Neural progenitor cell (in vitro differentiated cells): ENCODE measurements at regions not wholly inside any gene's neighbourhood (a gene's known extent, or its start where the extent isn't known, plus 50 kb on each side); places are given as distances from the start of the nearest gene placed in this dataset.

Source experiments
- DNase-seq: peaks from one replicate; pipeline ENCODE4 v3.0.0-alpha.2; 2016; ENCODE audit warnings: low spot score
- H2AFZ ChIP-seq: fragments of 200-600 bp; sonication (generic); replicated peaks from 2 replicates; pipeline ENCODE4 v1.6.1; 2016; ENCODE audit warnings: antibody characterized with exemption
- H3F3A ChIP-seq: fragments of 200-600 bp; sonication (generic); 2 replicates; pipeline ENCODE4 v1.6.1; 2016; ENCODE audit warnings: antibody characterized with exemption, low read depth
- H3K27ac ChIP-seq: fragments of 200-600 bp; sonication (generic); 2 replicates; pipeline ENCODE4 v1.5.1; 2016; ENCODE audit warnings: mild to moderate bottlenecking
- H3K27me3 ChIP-seq: fragments of 200-600 bp; sonication (generic); 2 replicates; pipeline ENCODE4 v1.6.1; 2016; ENCODE audit warnings: mild to moderate bottlenecking, moderate library complexity
- H3K36me3 ChIP-seq: fragments of 200-600 bp; sonication (generic); 2 replicates; pipeline ENCODE4 v1.5.1; 2016
- H3K4me1 ChIP-seq: fragments of 200-600 bp; sonication (generic); 2 replicates; pipeline ENCODE4 v1.6.1; 2016; ENCODE audit warnings: mixed run types
- H3K4me2 ChIP-seq: fragments of 200-600 bp; sonication (generic); 2 replicates; pipeline ENCODE4 v1.6.1; 2016
- H3K4me3 ChIP-seq: fragments of 200-600 bp; sonication (generic); 2 replicates; pipeline ENCODE4 v1.5.1; 2016
- H3K79me2 ChIP-seq: fragments of 200-600 bp; sonication (generic); 2 replicates; pipeline ENCODE4 v1.6.1; 2016; ENCODE audit warnings: low read depth
- H3K9ac ChIP-seq: fragments of 200-600 bp; sonication (generic); 2 replicates; pipeline ENCODE4 v1.6.1; 2016
- H3K9me3 ChIP-seq: fragments of 200-600 bp; sonication (generic); 2 replicates; pipeline ENCODE4 v1.5.1; 2016; ENCODE audit warnings: low read depth
- H4K20me1 ChIP-seq: fragments of 200-600 bp; sonication (generic); 2 replicates; pipeline ENCODE4 v1.6.1; 2016; ENCODE audit warnings: low read depth
- H3K27ac Mint-ChIP-seq: 3 replicates; pipeline ENCODE4 v1.8.0; 2021; ENCODE audit warnings: mixed read lengths
- H3K27me3 Mint-ChIP-seq: 2 replicates; pipeline ENCODE4 v1.8.0; 2022; ENCODE audit warnings: low read depth, mild to moderate bottlenecking, inconsistent platforms, moderate library complexity, mixed read lengths; ENCODE audit not compliant: insufficient read depth
- H3K36me3 Mint-ChIP-seq: 3 replicates; pipeline ENCODE4 v1.8.0; 2021; ENCODE audit warnings: mixed read lengths
- H3K4me1 Mint-ChIP-seq: 3 replicates; pipeline ENCODE4 v1.8.0; 2021; ENCODE audit warnings: mixed read lengths
- H3K4me3 Mint-ChIP-seq: 3 replicates; pipeline ENCODE4 v1.8.0; 2021; ENCODE audit warnings: mild to moderate bottlenecking, moderate library complexity, mixed read lengths
- H3K9me3 Mint-ChIP-seq: 3 replicates; pipeline ENCODE4 v1.8.0; 2020; ENCODE audit warnings: mixed read lengths
- CTCF ChIP-seq: fragments of 200-600 bp; sonication (generic); IDR thresholded peaks from 2 replicates; pipeline ENCODE4 v1.5.1; 2017; ENCODE audit warnings: antibody characterized with exemption, mild to moderate bottlenecking
- EZH2 ChIP-seq: fragments of 200-600 bp; sonication (generic); IDR thresholded peaks from 2 replicates; pipeline ENCODE4 v1.6.1; 2017; ENCODE audit warnings: antibody characterized with exemption, mild to moderate bottlenecking, moderate library complexity
- EZH2phosphoT487 ChIP-seq: fragments of 200-600 bp; sonication (generic); IDR thresholded peaks from 2 replicates; pipeline ENCODE4 v1.6.1; 2017; ENCODE audit warnings: antibody characterized with exemption

GRCh38 chr20:7496394-7496991, 443.8 kb downstream of the HAO1 start:
- Histone ChIP-seq H3F3A (no peaks in the 10 kb centered on the region), H3K4me3 (no peak overlapping the region), H3K4me2 (no peak overlapping the region), H3K79me2 (no peaks in the 10 kb centered on the region), H3K36me3 (no peaks in the 10 kb centered on the region), H3K9ac (no peak overlapping the region), H3K27me3 (no peaks in the 10 kb centered on the region), H2AFZ (no peak overlapping the region), H3K9me3 (peaks cover 12% of the 10 kb centered on the region), H3K4me1 (no peaks in the 10 kb centered on the region), H4K20me1 (no peaks in the 10 kb centered on the region), H3K27ac (no peak overlapping the region)
- no peaks in the 10 kb centered on the region for H3K4me1 Mint-ChIP-seq
- peaks cover 17% of the 10 kb centered on the region for H3K9me3 Mint-ChIP-seq
- H3K27me3 Mint-ChIP-seq = peaks cover 2% of the 10 kb centered on the region
- no peak overlapping the region for H3K4me3 Mint-ChIP-seq
- no peak for DNase-seq
- no peaks in the 10 kb centered on the region for H3K36me3 Mint-ChIP-seq
- TF ChIP-seq EZH2 = no peak
- no peak for TF ChIP-seq EZH2phosphoT487
- no peak for TF ChIP-seq CTCF
- H3K27ac Mint-ChIP-seq = no peak overlapping the region

DNA sequence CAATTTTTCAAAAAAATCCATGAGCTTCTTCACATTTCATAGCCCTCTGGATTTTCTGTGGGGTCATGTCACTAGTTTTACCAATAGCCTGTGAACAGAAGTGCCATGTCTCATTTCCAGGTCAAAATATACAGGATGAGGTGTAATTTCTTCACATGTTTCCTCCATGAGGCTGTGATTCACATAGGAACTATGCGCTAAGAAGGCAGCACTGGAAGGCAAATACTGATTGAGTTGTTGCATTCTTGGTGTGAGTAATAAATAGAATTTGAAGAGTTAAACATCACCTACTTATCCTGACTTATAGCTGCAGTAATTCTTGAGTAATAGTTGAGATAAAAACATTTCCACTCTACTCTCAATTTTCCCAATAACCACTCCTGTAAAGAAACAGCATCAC, 442.3 kb downstream of the HAO1 start:
- no peak for TF ChIP-seq CTCF
- no peak for TF ChIP-seq EZH2phosphoT487
- TF ChIP-seq EZH2 = no peak
- no peaks in the 10 kb centered on the region for H3K4me1 Mint-ChIP-seq
- H2AFZ ChIP-seq = no peak overlapping the region

GRCh38 chr20:7499201-7499600, 441.1 kb downstream of the HAO1 start:
- DNase-seq = no peak
- TF ChIP-seq EZH2phosphoT487 = no peak
- no peak for TF ChIP-seq CTCF
- TF ChIP-seq EZH2 = no peak
- no peak overlapping the region for H3K4me2 ChIP-seq
- no peaks in the 10 kb centered on the region for H3K4me1 ChIP-seq
- Mint-ChIP-seq H3K4me1 (no peaks in the 10 kb centered on the region), H3K9me3 (peaks cover 4% of the 10 kb centered on the region), H3K27me3 (no peaks in the 10 kb centered on the region), H3K27ac (no peak overlapping the region), H3K36me3 (no peaks in the 10 kb centered on the region), H3K4me3 (no peak overlapping the region)
- no peaks in the 10 kb centered on the region for H3F3A ChIP-seq
- H3K9me3 ChIP-seq = peaks cover 5% of the 10 kb centered on the region
- H3K27me3 ChIP-seq = no peaks in the 10 kb centered on the region
- H2AFZ ChIP-seq = no peak overlapping the region
- H3K36me3 ChIP-seq = no peaks in the 10 kb centered on the region
- no peaks in the 10 kb centered on the region for H3K79me2 ChIP-seq
- H3K27ac ChIP-seq = no peak overlapping the region
- H3K9ac ChIP-seq = no peak overlapping the region
- no peaks in the 10 kb centered on the region for H4K20me1 ChIP-seq
- no peak overlapping the region for H3K4me3 ChIP-seq

More for the DNA sequence above, 442.3 kb downstream of the HAO1 start:
- H3K27ac Mint-ChIP-seq = no peak overlapping the region
- Histone ChIP-seq H3F3A (no peaks in the 10 kb centered on the region), H3K36me3 (no peaks in the 10 kb centered on the region), H3K4me3 (no peak overlapping the region), H3K4me1 (no peaks in the 10 kb centered on the region), H3K9ac (no peak overlapping the region), H3K4me2 (no peak overlapping the region), H3K9me3 (peaks cover 12% of the 10 kb centered on the region), H3K27me3 (no peaks in the 10 kb centered on the region), H3K27ac (no peak overlapping the region), H3K79me2 (no peaks in the 10 kb centered on the region), H4K20me1 (no peaks in the 10 kb centered on the region)
- H3K36me3 Mint-ChIP-seq = no peaks in the 10 kb centered on the region
- no peak overlapping the region for H3K4me3 Mint-ChIP-seq
- no peak for DNase-seq
- peaks cover 14% of the 10 kb centered on the region for H3K9me3 Mint-ChIP-seq
- H3K27me3 Mint-ChIP-seq = no peaks in the 10 kb centered on the region
